ENCODE measurements at regions not wholly inside any gene's neighbourhood (a gene's known extent, or its start where the extent isn't known, plus 50 kb on each side); places are given as distances from the start of the nearest gene placed in this dataset.

DNA sequence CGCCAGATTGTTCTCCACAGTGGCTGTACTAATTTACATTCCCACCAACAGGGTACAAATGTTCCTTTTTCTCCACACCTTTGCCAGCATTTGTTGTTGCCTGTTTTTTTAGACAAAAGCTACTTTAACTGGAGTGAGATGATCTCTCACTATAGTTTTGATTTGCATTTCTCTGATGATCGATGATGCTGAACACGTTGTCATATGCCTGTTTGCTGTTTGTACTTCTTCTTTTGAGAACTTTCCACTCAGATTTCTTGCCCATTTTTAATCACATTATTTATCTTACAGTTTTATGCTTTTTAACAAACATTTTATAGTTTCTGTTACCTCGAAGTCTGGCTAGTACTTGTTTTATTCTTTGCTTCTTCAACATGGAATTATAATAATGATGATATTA, 643.7 kb upstream of the ALCAM start:
- Histone ChIP-seq H3K36me3 (ENCODE audit: control insufficient read depth in 1 of 2, insufficient read depth in 2 of 2, low read length in 2 of 2) (no peaks in the 10 kb centered on the region), H3K4me1 (ENCODE audit: control insufficient read depth in 1 of 2, insufficient read depth in 2 of 2, low read length in 2 of 2) (no peaks in the 10 kb centered on the region), H3K9ac (ENCODE audit: low read depth in 1 of 2, low read length in 2 of 2) (no peak overlapping the region), H3K4me3 (ENCODE audit: low read depth in 1 of 2, low read length in 2 of 2) (no peak overlapping the region), H3K27me3 (ENCODE audit: control insufficient read depth in 1 of 2, insufficient read depth in 2 of 2, low read length in 2 of 2) (no peaks in the 10 kb centered on the region), H3K9me3 (ENCODE audit: control insufficient read depth in 1 of 2, low read length in 2 of 2) (no peaks in the 10 kb centered on the region), H3K27ac (ENCODE audit: low read depth, low read length) (no peak overlapping the region)

DNA sequence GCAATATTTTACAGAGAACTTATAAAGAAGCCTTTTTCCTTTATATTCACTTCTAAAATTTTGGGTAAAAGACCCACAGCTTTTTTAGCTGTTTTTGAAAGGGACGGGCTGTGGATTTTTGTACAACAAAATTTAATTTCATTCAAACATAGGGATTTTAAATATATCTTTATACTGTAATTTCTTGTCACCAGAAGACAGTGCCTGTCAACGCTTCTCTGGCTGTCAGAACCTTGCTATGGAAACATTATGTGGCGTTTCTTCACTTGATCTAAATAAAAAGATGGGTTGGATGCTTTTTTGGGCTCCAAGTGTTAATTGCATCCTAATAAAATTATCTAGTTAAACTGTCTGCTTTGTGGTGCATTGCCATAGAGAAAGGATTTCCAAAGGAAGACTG, 635.6 kb upstream of the ALCAM start:
- H3K4me3 ChIP-seq (ENCODE audit: low read depth in 1 of 2, low read length in 2 of 2) = no peak overlapping the region
- H3K4me1 ChIP-seq (ENCODE audit: control insufficient read depth in 1 of 2, insufficient read depth in 2 of 2, low read length in 2 of 2) = no peaks in the 10 kb centered on the region
- H3K9ac ChIP-seq (ENCODE audit: low read depth in 1 of 2, low read length in 2 of 2) = no peak overlapping the region
- no peaks in the 10 kb centered on the region for H3K9me3 ChIP-seq (ENCODE audit: control insufficient read depth in 1 of 2, low read length in 2 of 2)
- no peaks in the 10 kb centered on the region for H3K27me3 ChIP-seq (ENCODE audit: control insufficient read depth in 1 of 2, insufficient read depth in 2 of 2, low read length in 2 of 2)
- no peaks in the 10 kb centered on the region for H3K36me3 ChIP-seq (ENCODE audit: control insufficient read depth in 1 of 2, insufficient read depth in 2 of 2, low read length in 2 of 2)
- no peak overlapping the region for H3K27ac ChIP-seq (ENCODE audit: low read depth, low read length)

DNA sequence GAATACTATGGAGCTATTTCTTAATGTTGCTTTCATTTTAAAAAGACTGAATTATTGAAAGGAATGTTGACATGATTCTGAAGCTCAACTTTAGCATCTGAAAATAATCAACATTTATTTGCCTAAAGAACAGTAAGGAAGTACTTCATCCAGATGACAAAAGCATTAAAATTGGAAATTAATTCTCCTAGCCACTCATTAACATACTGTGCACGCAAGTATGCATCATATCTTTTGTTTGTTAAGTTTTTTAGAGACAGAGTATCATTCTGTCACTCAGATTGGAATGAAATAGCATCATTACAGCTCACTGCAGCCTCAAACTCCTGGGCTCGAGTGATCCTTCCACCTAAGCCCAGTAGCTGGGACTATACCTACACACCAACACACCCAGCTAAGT, 632.1 kb upstream of the ALCAM start:
- Histone ChIP-seq H3K4me3 (ENCODE audit: low read depth in 1 of 2, low read length in 2 of 2) (no peak overlapping the region), H3K4me1 (ENCODE audit: control insufficient read depth in 1 of 2, insufficient read depth in 2 of 2, low read length in 2 of 2) (no peaks in the 10 kb centered on the region), H3K9ac (ENCODE audit: low read depth in 1 of 2, low read length in 2 of 2) (no peak overlapping the region), H3K36me3 (ENCODE audit: control insufficient read depth in 1 of 2, insufficient read depth in 2 of 2, low read length in 2 of 2) (no peaks in the 10 kb centered on the region), H3K9me3 (ENCODE audit: control insufficient read depth in 1 of 2, low read length in 2 of 2) (no peaks in the 10 kb centered on the region), H3K27me3 (ENCODE audit: control insufficient read depth in 1 of 2, insufficient read depth in 2 of 2, low read length in 2 of 2) (no peaks in the 10 kb centered on the region), H3K27ac (ENCODE audit: low read depth, low read length) (no peak overlapping the region)

DNA sequence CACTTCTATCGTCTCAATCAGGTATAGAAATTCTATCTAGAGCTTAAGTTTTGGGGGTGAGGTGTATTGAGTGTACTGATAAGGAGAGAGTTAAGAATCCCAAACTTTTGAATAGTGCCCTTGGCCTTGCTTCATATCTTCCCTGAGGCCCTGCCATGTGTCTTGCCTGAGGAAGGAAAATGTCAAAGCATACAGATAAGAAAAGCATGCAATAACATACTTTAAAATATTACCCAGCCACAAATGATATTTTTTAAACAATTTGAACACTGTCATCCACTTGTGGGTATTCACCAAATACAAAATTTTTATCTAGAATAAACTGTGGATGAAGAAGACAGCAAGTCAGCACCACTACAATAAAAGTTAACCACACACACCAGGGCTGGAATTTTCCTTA, 631.0 kb upstream of the ALCAM start:
- Histone ChIP-seq H3K27me3 (ENCODE audit: control insufficient read depth in 1 of 2, insufficient read depth in 2 of 2, low read length in 2 of 2) (no peaks in the 10 kb centered on the region), H3K36me3 (ENCODE audit: control insufficient read depth in 1 of 2, insufficient read depth in 2 of 2, low read length in 2 of 2) (no peaks in the 10 kb centered on the region), H3K4me1 (ENCODE audit: control insufficient read depth in 1 of 2, insufficient read depth in 2 of 2, low read length in 2 of 2) (no peaks in the 10 kb centered on the region), H3K9ac (ENCODE audit: low read depth in 1 of 2, low read length in 2 of 2) (no peak overlapping the region), H3K27ac (ENCODE audit: low read depth, low read length) (no peak overlapping the region), H3K4me3 (ENCODE audit: low read depth in 1 of 2, low read length in 2 of 2) (no peak overlapping the region), H3K9me3 (ENCODE audit: control insufficient read depth in 1 of 2, low read length in 2 of 2) (no peaks in the 10 kb centered on the region)

DNA sequence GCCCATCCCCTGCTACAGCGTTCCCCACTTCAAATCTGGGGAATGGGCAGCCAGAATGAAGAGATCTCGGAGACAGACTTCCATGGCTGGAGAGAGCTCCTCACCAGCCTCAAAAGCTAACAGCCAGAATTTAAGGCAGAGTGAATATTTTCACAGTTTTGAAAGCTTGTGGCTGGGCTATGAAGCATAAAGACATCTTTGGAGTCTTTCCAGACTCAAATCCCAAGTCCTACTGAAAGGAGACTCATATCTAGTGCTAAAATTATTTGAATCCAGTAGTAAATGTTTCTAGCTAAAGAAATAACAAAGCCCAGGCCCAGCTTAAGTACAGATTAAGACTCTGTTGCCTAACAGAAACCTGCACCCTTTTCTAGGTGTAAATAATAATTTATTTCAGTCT, 628.4 kb upstream of the ALCAM start:
- no peak overlapping the region for H3K9ac ChIP-seq (ENCODE audit: low read depth in 1 of 2, low read length in 2 of 2)
- H3K27me3 ChIP-seq (ENCODE audit: control insufficient read depth in 1 of 2, insufficient read depth in 2 of 2, low read length in 2 of 2) = no peaks in the 10 kb centered on the region
- H3K4me3 ChIP-seq (ENCODE audit: low read depth in 1 of 2, low read length in 2 of 2) = no peak overlapping the region
- no peaks in the 10 kb centered on the region for H3K9me3 ChIP-seq (ENCODE audit: control insufficient read depth in 1 of 2, low read length in 2 of 2)
- no peaks in the 10 kb centered on the region for H3K36me3 ChIP-seq (ENCODE audit: control insufficient read depth in 1 of 2, insufficient read depth in 2 of 2, low read length in 2 of 2)
- no peak overlapping the region for H3K27ac ChIP-seq (ENCODE audit: low read depth, low read length)
- no peaks in the 10 kb centered on the region for H3K4me1 ChIP-seq (ENCODE audit: control insufficient read depth in 1 of 2, insufficient read depth in 2 of 2, low read length in 2 of 2)

DNA sequence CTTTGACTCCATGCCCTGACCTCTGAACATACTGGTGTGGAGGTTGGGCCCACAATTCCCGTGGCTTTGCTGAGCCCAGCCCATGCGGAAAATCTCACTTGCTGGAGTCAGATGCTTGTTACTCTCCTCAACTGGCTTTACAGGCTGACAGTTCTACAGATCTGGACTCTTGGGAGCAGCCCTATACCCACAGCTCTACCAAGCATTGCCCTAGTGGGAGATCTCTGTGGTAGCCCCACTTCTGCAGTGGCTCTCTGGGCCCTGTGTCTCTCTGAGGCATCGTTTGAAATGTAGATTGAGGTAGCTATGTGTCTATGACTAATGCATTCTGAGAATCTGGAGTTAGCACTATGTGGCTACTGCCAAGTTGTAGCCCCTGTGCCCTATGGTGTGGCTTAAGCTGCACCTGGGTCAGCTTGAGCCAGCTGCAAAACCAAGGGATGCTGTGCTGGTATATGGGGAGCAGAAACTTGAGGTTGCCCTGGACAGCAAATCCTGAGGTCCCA, 625.8 kb upstream of the ALCAM start:
- Histone ChIP-seq H3K27me3 (ENCODE audit: control insufficient read depth in 1 of 2, insufficient read depth in 2 of 2, low read length in 2 of 2) (no peaks in the 10 kb centered on the region), H3K4me3 (ENCODE audit: low read depth in 1 of 2, low read length in 2 of 2) (no peak overlapping the region), H3K9ac (ENCODE audit: low read depth in 1 of 2, low read length in 2 of 2) (no peak overlapping the region), H3K27ac (ENCODE audit: low read depth, low read length) (no peak overlapping the region), H3K36me3 (ENCODE audit: control insufficient read depth in 1 of 2, insufficient read depth in 2 of 2, low read length in 2 of 2) (no peaks in the 10 kb centered on the region), H3K4me1 (ENCODE audit: control insufficient read depth in 1 of 2, insufficient read depth in 2 of 2, low read length in 2 of 2) (no peaks in the 10 kb centered on the region), H3K9me3 (ENCODE audit: control insufficient read depth in 1 of 2, low read length in 2 of 2) (no peaks in the 10 kb centered on the region)

DNA sequence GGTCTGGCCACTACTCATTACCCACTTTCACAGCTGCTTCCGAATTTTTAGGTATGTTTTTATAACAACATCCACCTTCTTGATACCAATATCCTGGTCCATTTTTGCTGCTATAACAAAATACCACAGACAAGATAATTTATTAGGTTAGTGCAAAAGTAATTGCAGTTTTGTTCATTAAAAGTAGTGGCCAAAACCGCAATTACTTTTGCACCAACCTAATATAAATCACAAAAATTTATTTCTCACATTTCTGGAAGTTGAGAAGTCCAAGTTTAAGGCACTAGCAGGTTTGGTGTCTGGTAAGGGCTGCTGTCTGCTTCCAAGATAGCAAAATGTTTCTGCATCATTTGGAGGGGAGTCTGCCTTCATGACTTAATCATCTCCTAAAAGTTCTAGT, 624.7 kb upstream of the ALCAM start:
- H3K9me3 ChIP-seq (ENCODE audit: control insufficient read depth in 1 of 2, low read length in 2 of 2) = no peaks in the 10 kb centered on the region
- H3K4me3 ChIP-seq (ENCODE audit: low read depth in 1 of 2, low read length in 2 of 2) = no peak overlapping the region
- H3K27ac ChIP-seq (ENCODE audit: low read depth, low read length) = no peak overlapping the region
- no peaks in the 10 kb centered on the region for H3K36me3 ChIP-seq (ENCODE audit: control insufficient read depth in 1 of 2, insufficient read depth in 2 of 2, low read length in 2 of 2)
- no peaks in the 10 kb centered on the region for H3K4me1 ChIP-seq (ENCODE audit: control insufficient read depth in 1 of 2, insufficient read depth in 2 of 2, low read length in 2 of 2)
- no peaks in the 10 kb centered on the region for H3K27me3 ChIP-seq (ENCODE audit: control insufficient read depth in 1 of 2, insufficient read depth in 2 of 2, low read length in 2 of 2)
- H3K9ac ChIP-seq (ENCODE audit: low read depth in 1 of 2, low read length in 2 of 2) = no peak overlapping the region

DNA sequence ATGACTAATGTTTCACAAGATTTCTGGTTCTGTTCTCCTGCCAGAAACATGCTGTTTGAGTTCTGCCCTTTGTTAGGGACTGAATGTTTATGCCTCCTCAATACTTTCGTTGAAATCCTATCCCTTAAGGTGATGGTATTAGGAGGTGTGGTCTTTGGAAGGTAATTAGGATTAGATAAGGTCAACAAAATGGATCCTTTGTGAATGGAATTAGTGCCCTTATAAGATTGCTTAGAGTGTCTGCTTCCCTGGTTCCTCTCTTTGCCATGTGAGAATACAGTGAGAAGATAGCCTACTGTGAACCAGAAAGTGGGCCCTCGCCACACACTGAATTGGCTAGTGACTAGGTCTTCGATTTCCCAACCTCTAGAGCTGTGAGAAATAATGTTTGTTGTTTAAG, 621.4 kb upstream of the ALCAM start:
- Histone ChIP-seq H3K4me1 (ENCODE audit: control insufficient read depth in 1 of 2, insufficient read depth in 2 of 2, low read length in 2 of 2) (no peaks in the 10 kb centered on the region), H3K9ac (ENCODE audit: low read depth in 1 of 2, low read length in 2 of 2) (no peak overlapping the region), H3K4me3 (ENCODE audit: low read depth in 1 of 2, low read length in 2 of 2) (no peak overlapping the region), H3K27me3 (ENCODE audit: control insufficient read depth in 1 of 2, insufficient read depth in 2 of 2, low read length in 2 of 2) (no peaks in the 10 kb centered on the region), H3K36me3 (ENCODE audit: control insufficient read depth in 1 of 2, insufficient read depth in 2 of 2, low read length in 2 of 2) (no peaks in the 10 kb centered on the region), H3K9me3 (ENCODE audit: control insufficient read depth in 1 of 2, low read length in 2 of 2) (no peaks in the 10 kb centered on the region), H3K27ac (ENCODE audit: low read depth, low read length) (no peak overlapping the region)

DNA sequence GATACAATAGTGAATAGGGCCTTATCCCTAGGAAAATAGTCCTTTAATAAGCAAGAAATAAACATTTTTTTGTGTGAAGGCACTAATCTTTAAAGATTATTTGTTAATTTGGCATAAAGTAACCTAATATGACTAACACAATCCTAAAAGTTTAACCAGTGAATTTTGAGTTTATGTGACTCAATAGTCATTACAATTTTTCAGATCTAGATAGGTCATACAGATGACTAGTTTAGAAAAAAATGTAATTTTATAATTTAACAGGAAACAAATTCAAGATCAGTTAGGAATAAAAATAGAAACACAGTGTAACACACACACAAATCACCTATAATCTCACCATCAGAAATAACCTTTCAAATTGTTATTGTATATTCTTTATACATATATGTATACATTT, 620.7 kb upstream of the ALCAM start:
- Histone ChIP-seq H3K9ac (ENCODE audit: low read depth in 1 of 2, low read length in 2 of 2) (no peak overlapping the region), H3K4me1 (ENCODE audit: control insufficient read depth in 1 of 2, insufficient read depth in 2 of 2, low read length in 2 of 2) (no peaks in the 10 kb centered on the region), H3K36me3 (ENCODE audit: control insufficient read depth in 1 of 2, insufficient read depth in 2 of 2, low read length in 2 of 2) (no peaks in the 10 kb centered on the region), H3K9me3 (ENCODE audit: control insufficient read depth in 1 of 2, low read length in 2 of 2) (no peaks in the 10 kb centered on the region), H3K27me3 (ENCODE audit: control insufficient read depth in 1 of 2, insufficient read depth in 2 of 2, low read length in 2 of 2) (no peaks in the 10 kb centered on the region), H3K27ac (ENCODE audit: low read depth, low read length) (no peak overlapping the region), H3K4me3 (ENCODE audit: low read depth in 1 of 2, low read length in 2 of 2) (no peak overlapping the region)

DNA sequence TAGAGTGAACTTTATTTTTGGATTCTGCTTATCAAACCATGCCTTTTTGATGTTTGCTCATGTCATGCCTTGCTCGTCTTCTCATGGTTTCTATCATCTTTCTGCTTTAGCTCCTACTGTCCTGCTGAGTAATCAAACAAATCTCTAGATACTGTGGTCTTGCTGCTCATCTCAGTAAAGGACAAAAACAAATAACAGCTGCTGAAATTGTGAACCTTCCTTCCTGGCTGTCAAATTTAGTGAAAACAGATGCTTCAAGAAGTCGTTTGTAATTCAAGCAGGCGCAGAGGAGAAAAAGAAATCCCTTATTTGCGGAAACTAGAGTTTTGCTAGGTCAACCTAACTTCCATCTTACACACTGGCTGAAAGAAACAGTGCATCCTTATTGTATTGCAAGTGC, 616.1 kb upstream of the ALCAM start:
- Histone ChIP-seq H3K36me3 (ENCODE audit: control insufficient read depth in 1 of 2, insufficient read depth in 2 of 2, low read length in 2 of 2) (no peaks in the 10 kb centered on the region), H3K27ac (ENCODE audit: low read depth, low read length) (no peak overlapping the region), H3K27me3 (ENCODE audit: control insufficient read depth in 1 of 2, insufficient read depth in 2 of 2, low read length in 2 of 2) (no peaks in the 10 kb centered on the region), H3K9ac (ENCODE audit: low read depth in 1 of 2, low read length in 2 of 2) (no peak overlapping the region), H3K4me1 (ENCODE audit: control insufficient read depth in 1 of 2, insufficient read depth in 2 of 2, low read length in 2 of 2) (no peaks in the 10 kb centered on the region), H3K9me3 (ENCODE audit: control insufficient read depth in 1 of 2, low read length in 2 of 2) (no peaks in the 10 kb centered on the region), H3K4me3 (ENCODE audit: low read depth in 1 of 2, low read length in 2 of 2) (no peak overlapping the region)

DNA sequence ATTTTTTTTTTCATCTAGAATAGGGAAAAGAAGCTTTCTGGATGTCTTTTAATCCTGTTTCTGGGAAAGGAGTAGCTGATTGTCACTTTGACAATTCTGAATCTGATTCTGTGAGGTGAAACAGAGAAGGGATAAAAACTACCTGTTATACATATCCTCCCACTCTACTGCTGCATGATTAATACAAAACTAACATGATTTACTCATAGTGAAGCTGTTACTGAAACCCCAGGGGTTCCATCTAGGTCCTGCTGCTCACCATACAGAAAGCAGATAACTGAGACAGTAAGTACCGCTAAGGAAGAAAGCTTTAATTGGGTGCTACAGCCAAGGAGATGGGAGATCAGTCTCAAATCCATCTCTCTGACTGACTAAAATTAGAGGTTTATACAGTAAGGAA, 610.9 kb upstream of the ALCAM start:
- Histone ChIP-seq H3K27me3 (ENCODE audit: control insufficient read depth in 1 of 2, insufficient read depth in 2 of 2, low read length in 2 of 2) (no peaks in the 10 kb centered on the region), H3K4me3 (ENCODE audit: low read depth in 1 of 2, low read length in 2 of 2) (no peak overlapping the region), H3K36me3 (ENCODE audit: control insufficient read depth in 1 of 2, insufficient read depth in 2 of 2, low read length in 2 of 2) (no peaks in the 10 kb centered on the region), H3K9me3 (ENCODE audit: control insufficient read depth in 1 of 2, low read length in 2 of 2) (no peaks in the 10 kb centered on the region), H3K4me1 (ENCODE audit: control insufficient read depth in 1 of 2, insufficient read depth in 2 of 2, low read length in 2 of 2) (no peaks in the 10 kb centered on the region), H3K27ac (ENCODE audit: low read depth, low read length) (no peak overlapping the region), H3K9ac (ENCODE audit: low read depth in 1 of 2, low read length in 2 of 2) (no peak overlapping the region)
